Keratinocyte (primary cell): ENCODE measurements at regions not wholly inside any gene's neighbourhood (a gene's known extent, or its start where the extent isn't known, plus 50 kb on each side); places are given as distances from the start of the nearest gene placed in this dataset.

Source experiments
- DNase-seq: peaks from one replicate; pipeline ENCODE4 v3.0.0-alpha.2; 2011; ENCODE audit warnings: low read depth, missing footprints, low spot score
- FAIRE-seq: peaks from 2 replicates; lab custom pipeline; 2011; peaks lifted over from hg19 to GRCh38; lab: Jason Lieb, UNC
- H2AFZ ChIP-seq: 2 replicates; pipeline ENCODE4 v1.6.0; 2012; ENCODE audit warnings: low read length, control low read depth, inconsistent platforms; ENCODE audit not compliant: control insufficient read depth
- H3K27ac ChIP-seq: 2 replicates; pipeline ENCODE4 v1.5.1; 2011; ENCODE audit warnings: low read length; ENCODE audit not compliant: control insufficient read depth, insufficient read depth
- H3K27me3 ChIP-seq: 3 replicates; pipeline ENCODE4 v1.6.0; 2011; ENCODE audit warnings: low read length; ENCODE audit not compliant: control insufficient read depth, insufficient read depth; ENCODE audit errors: extremely low read depth
- H3K36me3 ChIP-seq, 2 experiments: 2 replicates in 1 of 2; 3 replicates in 1 of 2; pipeline ENCODE4 v1.5.1; 2011; ENCODE audit warnings: low read length in 2 of 2, mild to moderate bottlenecking in 1 of 2; ENCODE audit not compliant: control insufficient read depth in 2 of 2, insufficient read depth in 2 of 2; ENCODE audit errors: extremely low read depth in 1 of 2
- H3K4me1 ChIP-seq: 3 replicates; pipeline ENCODE4 v1.5.1; 2011; ENCODE audit warnings: low read length; ENCODE audit not compliant: control insufficient read depth, insufficient read depth; ENCODE audit errors: extremely low read depth
- H3K4me2 ChIP-seq: 3 replicates; pipeline ENCODE4 v1.6.0; 2011; ENCODE audit warnings: low read depth, low read length; ENCODE audit not compliant: control insufficient read depth, insufficient read depth; ENCODE audit errors: extremely low read depth
- H3K4me3 ChIP-seq, 3 experiments: fragments of 200-600 bp in 1 of 3; sonication (generic) in 1 of 3; 2 replicates in 2 of 3; 3 replicates in 1 of 3; pipeline ENCODE4 v1.5.1; 2011 to 2016; ENCODE audit warnings: low read length in 3 of 3, mild to moderate bottlenecking in 3 of 3, control low read depth in 2 of 3, inconsistent platforms in 1 of 3, low read depth in 1 of 3, mixed read lengths in 1 of 3, mixed run types in 1 of 3, moderate library complexity in 1 of 3; ENCODE audit not compliant: control insufficient read depth in 2 of 3, insufficient read depth in 2 of 3; ENCODE audit errors: extremely low read depth in 1 of 3
- H3K79me2 ChIP-seq: 2 replicates; pipeline ENCODE4 v1.6.0; 2012; ENCODE audit warnings: low read length; ENCODE audit not compliant: control insufficient read depth, insufficient read depth
- H3K9ac ChIP-seq: 3 replicates; pipeline ENCODE4 v1.6.0; 2011; ENCODE audit warnings: low read length; ENCODE audit not compliant: control insufficient read depth, insufficient read depth; ENCODE audit errors: extremely low read depth
- H3K9me1 ChIP-seq: 3 replicates; pipeline ENCODE4 v1.6.0; 2011; ENCODE audit warnings: low read length; ENCODE audit not compliant: control insufficient read depth, insufficient read depth; ENCODE audit errors: extremely low read depth
- H3K9me3 ChIP-seq: 2 replicates; pipeline ENCODE4 v1.5.1; 2012; ENCODE audit warnings: low read depth, low read length; ENCODE audit not compliant: control insufficient read depth
- H4K20me1 ChIP-seq: 3 replicates; pipeline ENCODE4 v1.6.0; 2011; ENCODE audit warnings: low read length; ENCODE audit not compliant: control insufficient read depth, insufficient read depth; ENCODE audit errors: extremely low read depth
- CTCF ChIP-seq, 3 experiments: IDR thresholded peaks in 1 of 3; conservative IDR thresholded peaks in 1 of 3; optimal IDR thresholded peaks in 1 of 3; 2 replicates in 2 of 3; 3 replicates in 1 of 3; pipeline versions ENCODE3 to v1.5.1; 2011; ENCODE audit warnings: low read length in 3 of 3, mild to moderate bottlenecking in 3 of 3, moderate library complexity in 2 of 3, control low read depth in 1 of 3, inconsistent platforms in 1 of 3; ENCODE audit not compliant: insufficient read depth in 2 of 3; ENCODE audit errors: extremely low read depth in 1 of 3
- EZH2 ChIP-seq: IDR thresholded peaks from one replicate; pipeline ENCODE4 v1.6.1; 2012; ENCODE audit warnings: inconsistent platforms, mild to moderate bottlenecking, low read length, moderate library complexity
- dilution Hi-C: fragments of 300-500 bp; cut with MboI; formaldehyde crosslinking; loops from one replicate; pipeline ENCODE4 v1.7.0; 2020; ENCODE audit warnings: low sequenced_read_pairs; ENCODE audit not compliant: extremely low pct_ligation_motif_present

- H3K4me1 ChIP-seq: peaks cover 17% of the 10 kb centered on the region
- dilution Hi-C loops: no loop called here
- no peaks in the 10 kb centered on the region for H3K79me2 ChIP-seq
- H3K4me3 ChIP-seq: no peak overlapping the region
- no peak overlapping the region for H3K4me2 ChIP-seq
- DNase-seq: no peak
- TF ChIP-seq CTCF (optimal IDR thresholded peaks at IDR 0.05 in 1 of 3, IDR thresholded peaks at IDR 0.05 in 1 of 3, conservative IDR thresholded peaks at IDR 0.05 in 1 of 3; ENCODE audit: extremely low read depth in 1 of 3, insufficient read depth in 2 of 3, low read length in 3 of 3) (no peak), EZH2 (no peak)
- H3K9me1 ChIP-seq: no peaks in the 10 kb centered on the region
- H3K36me3 ChIP-seq: no peaks in the 10 kb centered on the region
- H3K9ac ChIP-seq: no peak overlapping the region
- H4K20me1 ChIP-seq: no peaks in the 10 kb centered on the region
- no peak overlapping the region for H2AFZ ChIP-seq
- H3K27ac ChIP-seq: no peak overlapping the region
- no peak for FAIRE-seq
- no peaks in the 10 kb centered on the region for H3K27me3 ChIP-seq
- H3K9me3 ChIP-seq: no peaks in the 10 kb centered on the region
These were observed 103.3 kb downstream of the NDFIP1 start for GRCh38 chr5:142211918-142212317.

DNA sequence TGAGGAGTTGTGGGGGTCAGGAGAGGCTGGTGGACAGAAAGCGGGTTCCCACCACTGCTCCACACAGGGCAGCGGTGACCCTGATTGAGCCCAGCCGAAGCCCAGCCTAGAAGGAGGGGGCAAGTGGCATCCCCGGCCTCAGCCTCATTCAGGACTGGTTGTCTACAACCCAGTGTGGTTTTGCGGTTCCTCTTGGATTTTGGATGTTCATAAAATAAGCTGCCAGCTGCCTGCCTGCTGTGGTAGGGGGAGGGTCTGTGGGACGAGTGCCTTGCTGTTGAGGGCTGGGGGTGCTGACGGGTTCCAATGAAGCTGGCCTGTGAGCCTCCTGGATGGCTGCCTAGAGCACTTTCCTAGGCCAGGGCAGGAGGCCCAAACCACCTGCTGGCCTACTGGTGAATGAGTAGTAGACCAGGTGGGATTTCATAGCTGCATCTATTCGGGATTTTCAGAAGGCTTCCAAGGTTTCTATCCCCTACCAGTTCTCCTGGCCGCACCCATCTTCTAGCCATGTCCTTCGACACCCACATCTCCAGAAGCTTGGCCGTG is 102.4 kb downstream of the NDFIP1 start:
- Histone ChIP-seq H3K79me2 (no peaks in the 10 kb centered on the region), H2AFZ (no peak overlapping the region), H3K27me3 (no peaks in the 10 kb centered on the region), H3K27ac (no peak overlapping the region), H3K36me3 (no peaks in the 10 kb centered on the region), H3K9ac (no peak overlapping the region), H3K4me1 (peaks cover 7% of the 10 kb centered on the region), H3K4me3 (no peak overlapping the region), H3K9me1 (no peaks in the 10 kb centered on the region), H4K20me1 (no peaks in the 10 kb centered on the region), H3K4me2 (no peak overlapping the region), H3K9me3 (no peaks in the 10 kb centered on the region)
- dilution Hi-C loops: no loop called here
- TF ChIP-seq EZH2 (no peak), CTCF (optimal IDR thresholded peaks at IDR 0.05 in 1 of 3, IDR thresholded peaks at IDR 0.05 in 1 of 3, conservative IDR thresholded peaks at IDR 0.05 in 1 of 3; ENCODE audit: extremely low read depth in 1 of 3, insufficient read depth in 2 of 3, low read length in 3 of 3) (no peak)
- no peak for FAIRE-seq
- DNase-seq: no peak
